ENCODE measurements at regions not wholly inside any gene's neighbourhood (a gene's known extent, or its start where the extent isn't known, plus 50 kb on each side); places are given as distances from the start of the nearest gene placed in this dataset.

DNA sequence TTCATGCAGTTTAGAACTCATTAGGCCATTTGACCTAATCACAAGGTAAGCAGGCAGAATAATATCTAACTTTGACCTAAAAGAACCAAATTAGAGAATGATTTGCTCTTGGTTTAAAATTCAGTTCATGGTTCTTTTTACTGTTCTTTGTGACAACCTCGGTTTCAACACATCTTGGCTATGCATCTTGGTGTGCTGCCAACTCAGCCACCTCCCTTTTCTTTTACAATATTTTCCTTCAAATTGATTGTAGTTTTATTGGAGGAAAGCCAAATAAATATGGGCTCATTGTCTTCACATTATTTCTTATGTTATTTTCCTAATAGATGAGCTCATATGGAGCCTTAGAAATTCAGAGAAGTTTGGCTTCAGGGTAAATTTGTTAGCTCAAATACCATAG, 338.3 kb downstream of the SIPA1L2 start:
- WGBS (ENCODE audit: low lambda C conversion rate), result 21% methylated on average over 1 of the region's 1 CpG
- ChIA-PET CTCF (no interaction called here), POLR2A (no interaction called here)

DNA sequence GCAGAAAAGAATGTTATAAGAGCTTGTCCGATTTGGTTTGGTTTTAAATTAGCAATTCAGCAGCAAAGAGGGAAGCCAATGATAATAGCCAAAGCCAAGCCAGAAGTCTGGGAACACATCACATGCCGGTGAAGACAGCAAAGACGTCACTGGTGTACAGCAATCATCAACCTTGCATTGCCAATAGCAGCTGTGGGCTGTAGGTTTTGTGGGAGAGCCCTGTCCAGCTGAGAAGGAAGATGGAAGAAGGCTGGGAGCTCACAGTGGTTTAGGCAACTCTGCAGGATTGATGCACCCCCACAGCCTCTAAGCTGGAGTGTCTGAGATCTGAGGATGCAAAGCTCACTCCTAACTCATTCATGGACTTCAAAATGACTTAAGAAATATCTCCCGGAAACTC, 338.7 kb downstream of the SIPA1L2 start:
- Histone ChIP-seq H3K9me3 (no peaks in the 10 kb centered on the region), H3K9ac (no peak overlapping the region), H3K36me3 (replicated peaks in 1 of 2; ENCODE audit: control insufficient read depth in 1 of 2, insufficient read depth in 2 of 2, low read length in 1 of 2) (no peaks in the 10 kb centered on the region), H4K20me1 (ENCODE audit: insufficient read depth) (no peaks in the 10 kb centered on the region), H3K4me1 (ENCODE audit: control insufficient read depth in 1 of 2, insufficient read depth in 2 of 2, low read depth in 1 of 2, low read length in 1 of 2) (no peaks in the 10 kb centered on the region), H3K27ac (ENCODE audit: low read depth in 2 of 2, low read length in 1 of 2) (no peak overlapping the region), H3K4me2 (no peak overlapping the region), H3K4me3 (ENCODE audit: low read depth in 2 of 2, low read length in 1 of 2) (no peak overlapping the region), H3K79me2 (ENCODE audit: insufficient read depth) (no peaks in the 10 kb centered on the region), H2AFZ (ENCODE audit: low read depth) (no peak overlapping the region), H3F3A (replicated peaks; ENCODE audit: insufficient read depth) (no peaks in the 10 kb centered on the region), H3K27me3 (ENCODE audit: insufficient read depth) (no peaks in the 10 kb centered on the region), H3K9me2 (no peaks in the 10 kb centered on the region)
- CTCF ChIA-PET, result no interaction called here
- POLR2A ChIA-PET, result no interaction called here
- 54% methylated on average over 4 of the region's 4 CpGs for WGBS (ENCODE audit: low lambda C conversion rate)
- DNase-seq, result no peak
- TF ChIP-seq SMC3 (IDR thresholded peaks at IDR 0.05; ENCODE audit: low read depth, low read length) (no peak), EZH2phosphoT487 (IDR thresholded peaks at IDR 0.05; ENCODE audit: borderline replicate concordance, low read depth) (no peak), TCF12 (IDR thresholded peaks at IDR 0.05) (no peak), EP300 (IDR thresholded peaks at IDR 0.05; ENCODE audit: borderline replicate concordance in 1 of 2, low read depth in 1 of 2, low read length in 1 of 2) (no peak), RFX5 (IDR thresholded peaks at IDR 0.05; ENCODE audit: low read length) (no peak), GABPA (IDR thresholded peaks at IDR 0.05; ENCODE audit: low read depth) (no peak), MEF2A (IDR thresholded peaks at IDR 0.05; ENCODE audit: borderline replicate concordance, low read depth) (no peak)
- TF ChIP-seq, protein P1, sequence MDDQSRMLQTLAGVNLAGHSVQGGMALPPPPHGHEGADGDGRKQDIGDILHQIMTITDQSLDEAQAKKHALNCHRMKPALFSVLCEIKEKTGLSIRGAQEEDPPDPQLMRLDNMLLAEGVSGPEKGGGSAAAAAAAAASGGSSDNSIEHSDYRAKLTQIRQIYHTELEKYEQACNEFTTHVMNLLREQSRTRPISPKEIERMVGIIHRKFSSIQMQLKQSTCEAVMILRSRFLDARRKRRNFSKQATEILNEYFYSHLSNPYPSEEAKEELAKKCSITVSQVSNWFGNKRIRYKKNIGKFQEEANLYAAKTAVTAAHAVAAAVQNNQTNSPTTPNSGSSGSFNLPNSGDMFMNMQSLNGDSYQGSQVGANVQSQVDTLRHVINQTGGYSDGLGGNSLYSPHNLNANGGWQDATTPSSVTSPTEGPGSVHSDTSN (IDR thresholded peaks at IDR 0.05), result no peak
- TF ChIP-seq, protein P2, sequence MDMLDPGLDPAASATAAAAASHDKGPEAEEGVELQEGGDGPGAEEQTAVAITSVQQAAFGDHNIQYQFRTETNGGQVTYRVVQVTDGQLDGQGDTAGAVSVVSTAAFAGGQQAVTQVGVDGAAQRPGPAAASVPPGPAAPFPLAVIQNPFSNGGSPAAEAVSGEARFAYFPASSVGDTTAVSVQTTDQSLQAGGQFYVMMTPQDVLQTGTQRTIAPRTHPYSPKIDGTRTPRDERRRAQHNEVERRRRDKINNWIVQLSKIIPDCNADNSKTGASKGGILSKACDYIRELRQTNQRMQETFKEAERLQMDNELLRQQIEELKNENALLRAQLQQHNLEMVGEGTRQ (IDR thresholded peaks at IDR 0.05; ENCODE audit: borderline replicate concordance, low read depth, low read length), result no peak

More for the DNA sequence above, 338.3 kb downstream of the SIPA1L2 start:
- Histone ChIP-seq H2AFZ (ENCODE audit: low read depth) (no peak overlapping the region), H3K4me1 (ENCODE audit: control insufficient read depth in 1 of 2, insufficient read depth in 2 of 2, low read depth in 1 of 2, low read length in 1 of 2) (no peaks in the 10 kb centered on the region), H3K9me2 (no peaks in the 10 kb centered on the region), H3K9ac (no peak overlapping the region), H3K27ac (ENCODE audit: low read depth in 2 of 2, low read length in 1 of 2) (no peak overlapping the region), H3F3A (replicated peaks; ENCODE audit: insufficient read depth) (no peaks in the 10 kb centered on the region), H3K79me2 (ENCODE audit: insufficient read depth) (no peaks in the 10 kb centered on the region), H3K4me2 (no peak overlapping the region), H3K36me3 (replicated peaks in 1 of 2; ENCODE audit: control insufficient read depth in 1 of 2, insufficient read depth in 2 of 2, low read length in 1 of 2) (no peaks in the 10 kb centered on the region), H3K9me3 (no peaks in the 10 kb centered on the region), H3K27me3 (ENCODE audit: insufficient read depth) (no peaks in the 10 kb centered on the region), H4K20me1 (ENCODE audit: insufficient read depth) (no peaks in the 10 kb centered on the region), H3K4me3 (ENCODE audit: low read depth in 2 of 2, low read length in 1 of 2) (no peak overlapping the region)
- no peak for TF ChIP-seq FOSL2 (IDR thresholded peaks at IDR 0.05; ENCODE audit: borderline replicate concordance, low read depth)
- TF ChIP-seq NFIC (IDR thresholded peaks at IDR 0.05; ENCODE audit: borderline replicate concordance), result no peak
- TF ChIP-seq GABPA (IDR thresholded peaks at IDR 0.05; ENCODE audit: low read depth), result no peak
- no peak for TF ChIP-seq SIN3A (IDR thresholded peaks at IDR 0.05; ENCODE audit: borderline replicate concordance, low read depth, low read length)
- TF ChIP-seq, protein P1 (IDR thresholded peaks at IDR 0.05), result no peak
- DNase-seq, result no peak

All from SK-N-SH (cell line).